GM23248 (cell line): ENCODE measurements at regions not wholly inside any gene's neighbourhood (a gene's known extent, or its start where the extent isn't known, plus 50 kb on each side); places are given as distances from the start of the nearest gene placed in this dataset.

Experiments used
- DNase-seq: peaks from one replicate; pipeline ENCODE4 v3.0.0-alpha.2; 2015
- H2AFZ ChIP-seq: fragments of 200-600 bp; sonication (generic); 2 replicates; pipeline ENCODE4 v1.6.1; 2016; ENCODE audit warnings: antibody characterized with exemption
- H3F3A ChIP-seq: fragments of 200-600 bp; sonication (generic); 2 replicates; pipeline ENCODE4 v1.6.1; 2016; ENCODE audit warnings: mild to moderate bottlenecking, antibody characterized with exemption, mixed run types; ENCODE audit not compliant: insufficient read depth
- H3K27ac ChIP-seq: fragments of 200-600 bp; sonication (generic); 2 replicates; pipeline ENCODE4 v1.5.1; 2016; ENCODE audit warnings: mild to moderate bottlenecking
- H3K27me3 ChIP-seq: fragments of 200-600 bp; sonication (generic); replicated peaks from 2 replicates; pipeline ENCODE4 v1.6.1; 2016; ENCODE audit warnings: mild to moderate bottlenecking; ENCODE audit not compliant: insufficient read depth
- H3K36me3 ChIP-seq: fragments of 200-600 bp; sonication (generic); 2 replicates; pipeline ENCODE4 v1.6.1; 2016; ENCODE audit warnings: low read depth, mild to moderate bottlenecking
- H3K4me1 ChIP-seq: fragments of 200-600 bp; sonication (generic); 2 replicates; pipeline ENCODE4 v1.6.1; 2016; ENCODE audit warnings: mild to moderate bottlenecking; ENCODE audit not compliant: insufficient read depth
- H3K4me2 ChIP-seq: fragments of 200-600 bp; sonication (generic); one replicate; pipeline ENCODE4 v1.6.1; 2016; ENCODE audit warnings: mild to moderate bottlenecking; ENCODE audit not compliant: unreplicated experiment
- H3K4me3 ChIP-seq: fragments of 200-600 bp; sonication (generic); 2 replicates; pipeline ENCODE4 v1.5.1; 2016; ENCODE audit warnings: mild to moderate bottlenecking
- H3K79me2 ChIP-seq: fragments of 200-600 bp; sonication (generic); 2 replicates; pipeline ENCODE4 v1.6.1; 2016; ENCODE audit warnings: mild to moderate bottlenecking; ENCODE audit not compliant: insufficient read depth
- H3K9ac ChIP-seq: fragments of 200-600 bp; sonication (generic); 2 replicates; pipeline ENCODE4 v1.6.1; 2016; ENCODE audit warnings: mild to moderate bottlenecking
- H3K9me2 ChIP-seq: fragments of 200-600 bp; sonication (generic); 2 replicates; pipeline ENCODE4 v1.6.1; 2016; ENCODE audit warnings: mixed run types, mild to moderate bottlenecking, moderate library complexity; ENCODE audit not compliant: insufficient read depth
- H3K9me3 ChIP-seq: fragments of 200-600 bp; sonication (generic); one replicate; pipeline ENCODE4 v1.6.1; 2017; ENCODE audit warnings: low read depth
- H4K20me1 ChIP-seq: fragments of 200-600 bp; sonication (generic); 2 replicates; pipeline ENCODE4 v1.6.0; 2016; ENCODE audit not compliant: insufficient read depth
- EZH2 ChIP-seq: fragments of 200-600 bp; sonication (generic); IDR thresholded peaks from 2 replicates; pipeline ENCODE4 v1.6.1; 2018; ENCODE audit warnings: antibody characterized with exemption, mild to moderate bottlenecking; ENCODE audit not compliant: insufficient read depth, poor library complexity, severe bottlenecking
- EZH2phosphoT487 ChIP-seq: fragments of 200-600 bp; sonication (generic); IDR thresholded peaks from 2 replicates; pipeline ENCODE4 v1.6.1; 2018; ENCODE audit warnings: antibody characterized with exemption, moderate library complexity, mild to moderate bottlenecking, low read depth; ENCODE audit not compliant: insufficient read depth
- WGBS, 2 experiments: methylation state at CpG; one replicate each; pipeline ENCODE4 v1.1.6; 2015 to 2017; ENCODE audit warnings: low lambda C conversion rate in 2 of 2, low coverage in 1 of 2; ENCODE audit errors: missing lambda C conversion rate in 2 of 2; 5-methylcytosine and 5-hydroxymethylcytosine counted together
- in situ Hi-C: fragments of 300-500 bp; cut with MboI; formaldehyde crosslinking; loops from 2 replicates; pipeline ENCODE4 v1.15.0; 2020

DNA sequence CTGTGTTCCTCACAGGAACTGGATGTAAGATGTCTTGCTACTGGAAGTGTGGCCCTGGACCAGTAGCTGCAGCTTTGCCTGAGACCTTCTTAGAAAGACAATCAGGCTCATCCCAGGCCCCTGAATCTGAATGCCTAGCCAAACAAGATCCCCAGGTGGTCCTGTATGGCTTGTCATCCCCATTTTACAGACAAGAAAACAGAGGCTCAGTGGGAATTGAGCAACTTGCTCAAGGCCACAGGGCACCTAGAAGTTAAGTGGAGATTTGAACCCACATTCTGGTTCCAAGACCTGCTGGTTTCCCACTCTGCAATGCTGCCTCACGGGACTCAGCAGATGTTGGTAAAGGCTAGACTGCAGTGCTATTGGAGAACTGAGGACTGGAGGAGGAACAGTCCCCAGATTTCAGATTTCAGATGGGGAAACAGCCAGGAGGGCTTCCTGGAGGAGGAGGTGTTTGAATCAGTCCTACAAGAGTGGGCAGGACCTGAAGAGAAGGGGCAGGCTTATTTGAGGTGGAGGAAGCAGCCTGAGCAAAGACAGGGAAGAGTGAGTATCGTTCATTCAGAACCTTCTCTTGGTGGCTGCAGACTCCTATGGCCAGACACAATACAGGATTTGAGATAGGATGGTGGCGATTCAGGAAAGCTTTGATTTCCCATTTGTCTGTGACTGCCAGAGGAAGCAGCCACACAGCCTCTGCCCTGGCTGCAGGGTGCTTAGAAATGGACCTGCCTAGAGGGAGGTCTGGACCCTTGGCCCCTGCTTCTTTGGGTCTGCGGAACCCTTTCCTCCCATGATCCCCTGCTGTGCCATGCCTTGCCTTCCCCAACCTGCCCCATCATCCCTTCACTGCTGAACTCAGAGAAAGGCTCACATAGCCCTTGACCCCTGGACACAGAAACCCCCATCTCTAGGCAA lies 233.4 kb upstream of the NLRP1 start:
- no peaks in the 10 kb centered on the region for H3K9me2 ChIP-seq
- no peaks in the 10 kb centered on the region for H3K9me3 ChIP-seq
- no peak overlapping the region for H2AFZ ChIP-seq
- in situ Hi-C loops: no loop called here
- H3K79me2 ChIP-seq: no peaks in the 10 kb centered on the region
- TF ChIP-seq EZH2 (no peak), EZH2phosphoT487 (no peak)
- H3K4me3 ChIP-seq: no peak overlapping the region
- no peaks in the 10 kb centered on the region for H3F3A ChIP-seq
- no peaks in the 10 kb centered on the region for H3K27me3 ChIP-seq
- 34 to 35% methylated on average over 4 of the region's 4 CpGs for WGBS, 2 experiments
- no peak overlapping the region for H3K9ac ChIP-seq
- H3K4me2 ChIP-seq: no peak overlapping the region
- no peak overlapping the region for H3K27ac ChIP-seq
- no peaks in the 10 kb centered on the region for H3K36me3 ChIP-seq
- H3K4me1 ChIP-seq: no peaks in the 10 kb centered on the region
- no peaks in the 10 kb centered on the region for H4K20me1 ChIP-seq
- no peak for DNase-seq

DNA sequence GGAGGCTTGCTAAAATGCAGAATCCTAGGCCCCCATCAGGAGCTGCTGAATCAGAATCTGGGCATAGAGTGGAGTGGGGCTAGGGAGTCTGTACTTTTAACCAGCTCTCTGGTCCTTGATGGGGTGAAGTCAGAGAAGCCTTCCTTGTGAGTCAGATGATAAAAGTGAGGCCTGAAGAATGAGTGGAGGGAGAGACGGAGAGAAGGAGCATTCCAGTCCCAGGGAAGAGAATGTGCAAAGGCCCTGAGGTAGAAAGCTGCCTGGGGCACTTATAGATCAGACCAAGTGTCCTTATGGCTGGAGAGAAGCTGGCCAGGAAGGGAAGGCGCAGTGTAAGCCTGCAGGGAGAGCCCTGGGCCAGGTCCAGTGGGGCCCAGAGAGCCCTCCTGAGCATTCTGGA lies 235.1 kb upstream of the NLRP1 start:
- Histone ChIP-seq H3K4me3 (no peak overlapping the region), H3K9me3 (no peaks in the 10 kb centered on the region), H3K36me3 (no peaks in the 10 kb centered on the region), H3K27ac (no peak overlapping the region), H3K4me2 (no peak overlapping the region), H3K79me2 (no peaks in the 10 kb centered on the region), H3K27me3 (no peaks in the 10 kb centered on the region), H3K4me1 (no peaks in the 10 kb centered on the region), H4K20me1 (no peaks in the 10 kb centered on the region), H2AFZ (no peak overlapping the region), H3K9ac (no peak overlapping the region), H3K9me2 (no peaks in the 10 kb centered on the region), H3F3A (no peaks in the 10 kb centered on the region)
- in situ Hi-C loops: no loop called here
- no peak for TF ChIP-seq EZH2
- TF ChIP-seq EZH2phosphoT487: no peak
- DNase-seq: no peak
- 13% methylated on average over 2 of the region's 2 CpGs for WGBS, 2 experiments

DNA sequence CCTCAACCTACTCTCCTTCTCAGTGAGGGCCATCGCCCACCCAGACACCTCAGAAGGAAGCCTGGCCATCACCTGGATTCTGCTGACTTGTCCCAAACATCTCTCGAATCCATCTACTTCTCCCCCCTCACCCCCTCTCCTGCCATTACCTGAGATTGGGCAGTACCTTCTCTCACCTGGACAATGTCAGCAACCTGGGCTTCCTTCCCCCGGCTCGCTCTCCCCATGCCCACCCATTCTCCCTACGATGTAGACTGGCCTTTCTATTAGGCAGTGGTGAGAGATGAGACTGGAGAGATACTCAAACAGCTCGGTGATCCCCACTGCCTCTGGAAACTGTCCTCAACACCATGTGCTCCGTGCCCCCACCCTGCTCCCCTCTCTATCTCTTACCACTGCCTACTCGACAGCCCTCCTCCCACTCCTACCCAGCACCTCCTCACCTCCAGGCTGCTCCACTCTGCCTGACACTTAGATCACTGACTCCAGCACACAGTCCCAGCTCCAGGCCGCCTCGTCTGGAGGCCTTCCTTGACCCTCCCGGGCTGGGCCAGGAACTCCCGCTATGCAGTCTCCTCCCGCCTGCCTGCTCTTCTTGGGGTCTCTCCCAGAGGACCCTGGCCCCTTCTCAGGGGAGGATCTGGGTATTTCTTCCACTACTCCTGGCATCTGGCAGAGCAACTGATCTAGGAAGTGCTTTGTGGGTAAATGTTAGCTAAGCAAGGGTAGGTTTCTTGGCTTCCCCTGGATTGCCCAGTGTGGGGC lies 235.8 kb upstream of the NLRP1 start:
- Histone ChIP-seq H4K20me1 (no peaks in the 10 kb centered on the region), H3K9ac (no peak overlapping the region), H3K4me3 (no peak overlapping the region), H3K9me2 (no peaks in the 10 kb centered on the region), H3K79me2 (no peaks in the 10 kb centered on the region), H3K27ac (no peak overlapping the region), H3K36me3 (no peaks in the 10 kb centered on the region), H3K4me1 (no peaks in the 10 kb centered on the region), H3K9me3 (no peaks in the 10 kb centered on the region), H2AFZ (no peak overlapping the region), H3K27me3 (no peaks in the 10 kb centered on the region), H3F3A (no peaks in the 10 kb centered on the region), H3K4me2 (no peak overlapping the region)
- WGBS, 2 experiments: 29 to 31% methylated on average over 11 to 13 of the region's 13 CpGs
- in situ Hi-C loops: no loop called here
- no peak for DNase-seq
- TF ChIP-seq EZH2 (no peak), EZH2phosphoT487 (no peak)

DNA sequence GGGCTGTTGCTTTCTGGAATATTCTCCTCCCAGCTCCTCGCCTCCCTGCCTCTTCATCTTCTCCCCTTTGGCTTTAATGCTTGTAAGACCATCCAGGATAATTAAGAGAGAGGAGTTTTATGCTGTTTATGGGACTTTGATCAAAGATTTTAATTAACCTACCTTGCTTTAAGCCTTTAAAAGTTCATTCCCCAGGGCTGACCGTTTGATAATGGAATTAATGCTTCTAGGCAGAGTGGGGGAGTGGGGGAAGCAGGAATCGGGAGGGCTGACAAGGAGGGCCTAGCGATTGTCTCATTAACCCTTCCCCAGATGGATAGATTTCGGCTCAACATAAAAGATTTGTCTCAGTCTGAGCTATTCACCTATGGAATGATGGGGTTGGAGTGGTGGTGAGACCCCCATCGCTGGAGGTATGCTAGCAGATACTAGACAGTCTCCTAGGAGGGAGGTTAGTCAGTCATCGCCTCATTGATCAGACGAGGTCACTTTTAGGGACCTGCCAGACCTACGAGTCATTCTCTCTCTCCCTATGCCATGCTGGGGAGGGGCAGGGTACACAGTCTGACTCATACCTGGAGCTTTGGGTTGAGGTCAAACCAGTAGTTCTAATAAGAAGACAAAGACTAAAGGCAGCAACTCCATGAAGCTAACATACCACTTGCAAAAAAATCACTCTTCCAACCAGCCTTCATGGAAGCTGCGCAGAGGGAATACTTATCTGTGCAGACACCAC lies 236.6 kb upstream of the NLRP1 start:
- Histone ChIP-seq H3K27me3 (no peaks in the 10 kb centered on the region), H2AFZ (no peak overlapping the region), H3K4me1 (no peaks in the 10 kb centered on the region), H3K9ac (no peak overlapping the region), H3K4me2 (no peak overlapping the region), H3K9me3 (no peaks in the 10 kb centered on the region), H3F3A (no peaks in the 10 kb centered on the region), H3K36me3 (no peaks in the 10 kb centered on the region), H3K9me2 (no peaks in the 10 kb centered on the region), H4K20me1 (no peaks in the 10 kb centered on the region), H3K4me3 (no peak overlapping the region), H3K27ac (no peak overlapping the region), H3K79me2 (no peaks in the 10 kb centered on the region)
- DNase-seq: no peak
- no peak for TF ChIP-seq EZH2phosphoT487
- no peak for TF ChIP-seq EZH2
- 16 to 19% methylated on average over 10 of the region's 10 CpGs for WGBS, 2 experiments
- in situ Hi-C loops: no loop called here
